MM.1S (cell line): ENCODE measurements at regions not wholly inside any gene's neighbourhood (a gene's known extent, or its start where the extent isn't known, plus 50 kb on each side); places are given as distances from the start of the nearest gene placed in this dataset.

Experiments used
- CTCF ChIP-seq: fragments of 300-600 bp; sonication (generic); IDR thresholded peaks from 2 replicates; pipeline ENCODE4 v1.5.1; 2016; ENCODE audit warnings: antibody characterized with exemption, low read length, mixed read lengths
- EZH2 ChIP-seq: fragments of 300-600 bp; sonication (generic); optimal IDR thresholded peaks from 2 replicates; pipeline ENCODE3; 2017; ENCODE audit warnings: low read depth, mild to moderate bottlenecking, antibody characterized with exemption, low read length, mixed read lengths

- TF ChIP-seq CTCF (no peak), EZH2 (no peak)
Observed at GRCh38 chr14:104429291-104429861, 150.2 kb upstream of the C14orf180 start.
